H1 (cell line): ENCODE measurements at regions not wholly inside any gene's neighbourhood (a gene's known extent, or its start where the extent isn't known, plus 50 kb on each side); places are given as distances from the start of the nearest gene placed in this dataset.

Experiments
- CTCF ChIA-PET: fragments of 300-600 bp; sonication (Branson Sonifier 250); formaldehyde crosslinking; loops from one replicate; lab custom pipeline; 2021; ENCODE audit not compliant: partially characterized antibody; lab: Charles Lee
- POLR2A ChIA-PET: fragments of 300-600 bp; sonication (Branson Sonifier 250); formaldehyde crosslinking; loops from one replicate; lab custom pipeline; 2021; ENCODE audit warnings: inconsistent platforms; ENCODE audit not compliant: partially characterized antibody; lab: Charles Lee
- DNase-seq, 2 experiments: peaks; one replicate each; pipeline versions ENCODE4 v3.0.0 to v3.0.0-alpha.2; 2010 to 2022; ENCODE audit warnings: low spot score in 2 of 2, low read depth in 1 of 2, mixed read lengths in 1 of 2
- FAIRE-seq: peaks from 2 replicates; lab custom pipeline; 2011; peaks lifted over from hg19 to GRCh38; lab: Jason Lieb, UNC
- H2AFZ ChIP-seq: 2 replicates; pipeline ENCODE4 v1.8.1; 2012; ENCODE audit warnings: low read length, inconsistent platforms
- H2AK5ac ChIP-seq: 2 replicates; pipeline ENCODE4 v1.6.1; 2013; ENCODE audit warnings: low read depth, low read length
- H2BK120ac ChIP-seq: replicated peaks from 2 replicates; pipeline ENCODE3; 2013; ENCODE audit warnings: low read depth, low read length, inconsistent platforms
- H2BK12ac ChIP-seq: 2 replicates; pipeline ENCODE4 v1.6.1; 2013; ENCODE audit warnings: low read depth, low read length
- H2BK15ac ChIP-seq: 2 replicates; pipeline ENCODE4 v1.6.1; 2013; ENCODE audit warnings: low read length
- H2BK20ac ChIP-seq: 2 replicates; pipeline ENCODE4 v1.6.1; 2013; ENCODE audit warnings: low read length
- H2BK5ac ChIP-seq: 2 replicates; pipeline ENCODE4 v1.6.1; 2013; ENCODE audit warnings: low read depth, low read length
- H3K14ac ChIP-seq: 2 replicates; pipeline ENCODE4 v1.6.1; 2013; ENCODE audit warnings: inconsistent platforms; ENCODE audit not compliant: insufficient read length
- H3K18ac ChIP-seq: 2 replicates; pipeline ENCODE4 v1.6.1; 2013; ENCODE audit warnings: low read length; ENCODE audit errors: extremely low read depth
- H3K23ac ChIP-seq: 2 replicates; pipeline ENCODE4 v1.6.1; 2013; ENCODE audit warnings: inconsistent platforms; ENCODE audit not compliant: insufficient read length
- H3K23me2 ChIP-seq: 2 replicates; pipeline ENCODE4 v1.6.1; 2013; ENCODE audit warnings: low read depth, low read length
- H3K27ac ChIP-seq: 2 replicates; pipeline ENCODE4 v1.6.1; 2011; ENCODE audit warnings: low read depth, low read length, inconsistent platforms
- H3K27me3 ChIP-seq, 4 experiments: replicated peaks in 1 of 4; 1 replicate in 1 of 4; 2 replicates in 3 of 4; pipeline versions ENCODE4 v1.6.1 to v1.8.1; 2011 to 2013; ENCODE audit warnings: low read length in 3 of 4, mild to moderate bottlenecking in 3 of 4, inconsistent platforms in 2 of 4, mixed read lengths in 2 of 4, moderate library complexity in 1 of 4; ENCODE audit not compliant: control insufficient read depth in 3 of 4, insufficient read depth in 3 of 4; ENCODE audit errors: extremely low read depth in 1 of 4
- H3K36me3 ChIP-seq, 4 experiments: 2 replicates each; pipeline versions ENCODE4 v1.6.1 to v1.8.1; 2011 to 2013; ENCODE audit warnings: mild to moderate bottlenecking in 4 of 4, low read length in 3 of 4, moderate library complexity in 2 of 4, control low read depth in 1 of 4, inconsistent platforms in 1 of 4; ENCODE audit not compliant: insufficient read depth in 4 of 4, control insufficient read depth in 2 of 4
- H3K4ac ChIP-seq: replicated peaks from 2 replicates; pipeline ENCODE3; 2013; ENCODE audit warnings: low read length, low read depth, mixed read lengths, inconsistent platforms; ENCODE audit not compliant: insufficient read length
- H3K4me1 ChIP-seq, 4 experiments: replicated peaks in 1 of 4; 1 replicate in 1 of 4; 2 replicates in 3 of 4; pipeline versions ENCODE4 v1.6.1 to v1.8.1; 2011 to 2013; ENCODE audit warnings: low read length in 3 of 4, inconsistent platforms in 2 of 4, mixed read lengths in 1 of 4; ENCODE audit not compliant: insufficient read depth in 4 of 4, control insufficient read depth in 3 of 4
- H3K4me2 ChIP-seq, 2 experiments: 2 replicates each; pipeline versions ENCODE4 v1.6.1 to v1.8.1; 2011 to 2013; ENCODE audit warnings: low read depth in 2 of 2, low read length in 2 of 2, control low read depth in 1 of 2, inconsistent platforms in 1 of 2, mild to moderate bottlenecking in 1 of 2; ENCODE audit not compliant: insufficient read depth in 1 of 2
- H3K4me3 ChIP-seq, 4 experiments: fragments of 200-600, 300-600 bp in 1 of 4; sonication (generic), shearing (Covaris generic), sonication (Bioruptor Twin) in 1 of 4; 2 replicates each; pipeline versions ENCODE4 v1.5.1 to v1.8.1; 2011 to 2016; ENCODE audit warnings: low read length in 4 of 4, low read depth in 3 of 4, control low read depth in 2 of 4, inconsistent platforms in 2 of 4, mild to moderate bottlenecking in 2 of 4, mixed read lengths in 1 of 4, moderate library complexity in 1 of 4; ENCODE audit not compliant: insufficient read depth in 2 of 4; ENCODE audit errors: extremely low read depth in 1 of 4
- H3K56ac ChIP-seq: replicated peaks from 2 replicates; pipeline ENCODE3; 2013; ENCODE audit warnings: low read depth, mild to moderate bottlenecking, mixed read lengths, low read length, inconsistent platforms; ENCODE audit not compliant: insufficient read length
- H3K79me1 ChIP-seq: 2 replicates; pipeline ENCODE4 v1.6.1; 2013; ENCODE audit warnings: low read depth, low read length, control low read depth
- H3K79me2 ChIP-seq, 2 experiments: 2 replicates each; pipeline versions ENCODE4 v1.6.1 to v1.8.1; 2012 to 2013; ENCODE audit warnings: low read length in 2 of 2, mild to moderate bottlenecking in 2 of 2, inconsistent platforms in 1 of 2; ENCODE audit not compliant: insufficient read depth in 2 of 2, control insufficient read depth in 1 of 2
- H3K9ac ChIP-seq, 4 experiments: replicated peaks in 1 of 4; 1 replicate in 1 of 4; 2 replicates in 3 of 4; pipeline versions ENCODE4 v1.6.1 to v1.8.1; 2011 to 2013; ENCODE audit warnings: low read depth in 3 of 4, low read length in 3 of 4, control low read depth in 2 of 4, mild to moderate bottlenecking in 2 of 4, moderate library complexity in 2 of 4, inconsistent platforms in 1 of 4; ENCODE audit errors: extremely low read depth in 1 of 4
- H3K9me3 ChIP-seq, 2 experiments: 2 replicates each; pipeline versions ENCODE4 v1.6.1 to v1.8.1; 2012 to 2013; ENCODE audit warnings: mild to moderate bottlenecking in 2 of 2, moderate library complexity in 2 of 2, control low read depth in 1 of 2, inconsistent platforms in 1 of 2, low read depth in 1 of 2, low read length in 1 of 2, mixed read lengths in 1 of 2; ENCODE audit not compliant: insufficient read depth in 2 of 2
- H4K20me1 ChIP-seq, 2 experiments: replicated peaks in 1 of 2; 2 replicates each; pipeline versions ENCODE3 to v1.8.1; 2011 to 2013; ENCODE audit warnings: inconsistent platforms in 2 of 2, low read length in 2 of 2, mild to moderate bottlenecking in 1 of 2; ENCODE audit not compliant: insufficient read depth in 2 of 2, control insufficient read depth in 1 of 2
- H4K5ac ChIP-seq: 2 replicates; pipeline ENCODE4 v1.6.1; 2013; ENCODE audit warnings: low read length, low read depth, mixed read lengths, inconsistent platforms; ENCODE audit not compliant: insufficient read length
- H4K8ac ChIP-seq: 2 replicates; pipeline ENCODE4 v1.8.0; 2013; ENCODE audit warnings: mild to moderate bottlenecking, moderate library complexity, low read length, inconsistent platforms; ENCODE audit not compliant: insufficient read depth; ENCODE audit errors: extremely low read depth
- H4K91ac ChIP-seq: replicated peaks from 2 replicates; pipeline ENCODE3; 2013; ENCODE audit warnings: low read length, mixed read lengths, inconsistent platforms; ENCODE audit not compliant: insufficient read length
- CBX8 ChIP-seq: fragments of 300-800, 300-1000 bp; sonication (generic); IDR thresholded peaks from 2 replicates; pipeline ENCODE4 v1.7.1; 2016; ENCODE audit warnings: low read depth, low read length, borderline replicate concordance
- EP300 ChIP-seq, 2 experiments: IDR thresholded peaks; 1 replicate in 1 of 2; 2 replicates in 1 of 2; pipeline ENCODE4 v1.6.1; 2011 to 2012; ENCODE audit warnings: low read depth in 2 of 2, low read length in 2 of 2, mild to moderate bottlenecking in 2 of 2, borderline replicate concordance in 1 of 2, inconsistent platforms in 1 of 2, moderate library complexity in 1 of 2
- JUND ChIP-seq: IDR thresholded peaks from 2 replicates; pipeline ENCODE4 v1.6.1; 2011; ENCODE audit warnings: mild to moderate bottlenecking, improper control_type of control experiment, low read length
- RXRA ChIP-seq: IDR thresholded peaks from 2 replicates; pipeline ENCODE4 v1.6.1; 2011; ENCODE audit warnings: low read depth, mild to moderate bottlenecking, low read length, moderate library complexity; ENCODE audit not compliant: insufficient read depth
- SIRT6 ChIP-seq: IDR thresholded peaks from one replicate; pipeline ENCODE4 v1.7.1; 2012; ENCODE audit warnings: low read length, inconsistent platforms
- TAF1 ChIP-seq: IDR thresholded peaks from 2 replicates; pipeline ENCODE4 v1.6.1; 2011; ENCODE audit warnings: mild to moderate bottlenecking, low read depth, low read length
- WGBS, 2 experiments: shearing (Covaris generic) in 1 of 2; methylation state at CpG; one replicate each; pipeline versions ENCODE4 v1.1.6 to v1.1.7; 2013 to 2015; ENCODE audit warnings: low lambda C conversion rate in 2 of 2, mixed read lengths in 2 of 2, inconsistent platforms in 1 of 2, low coverage in 1 of 2, missing lambda C conversion rate in 1 of 2; ENCODE audit not compliant: insufficient replicate concordance in 2 of 2, insufficient coverage in 1 of 2, insufficient read length in 1 of 2; ENCODE audit errors: extremely low coverage in 1 of 2, missing lambda C conversion rate in 1 of 2; 5-methylcytosine and 5-hydroxymethylcytosine counted together
- TF ChIP-seq, protein P1 (sequence below): IDR thresholded peaks from 2 replicates; pipeline ENCODE4 v1.6.1; 2012; ENCODE audit warnings: low read length, inconsistent platforms

DNA sequence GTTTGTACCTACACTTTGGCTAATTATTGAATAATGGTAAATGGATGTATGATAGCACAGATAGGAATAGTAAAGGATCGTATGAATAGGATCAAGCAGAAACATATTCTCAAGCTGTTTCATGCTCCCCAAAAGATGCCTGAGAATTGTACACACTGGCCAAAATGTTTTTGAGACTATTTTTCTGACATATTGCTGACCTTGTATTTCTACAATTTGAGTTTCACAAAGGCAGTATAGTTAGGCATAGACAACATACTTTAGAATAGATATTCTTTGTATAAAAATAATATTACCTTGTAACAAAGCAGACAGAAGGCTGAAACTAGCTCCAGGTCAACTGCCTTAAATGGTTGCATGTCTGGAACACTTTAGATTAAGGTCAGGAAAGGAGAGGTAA, 598.4 kb downstream of the COL12A1 start:
- Histone ChIP-seq H2BK15ac (no peak overlapping the region), H2BK120ac (no peak overlapping the region)
- CTCF ChIA-PET: interaction anchor here (0.9 to 1.6 kb wide), 2 partner anchors 32 to 602 kb away, joined by 4 to 5 read pairs; no protein-coding TSS in a partner anchor
- no peak for TF ChIP-seq SIRT6
- TF ChIP-seq TAF1: no peak
- no peak for TF ChIP-seq RXRA
- no peak for TF ChIP-seq JUND
- no peak for TF ChIP-seq EP300 (IDR thresholded peaks at IDR 0.05; ENCODE audit: borderline replicate concordance in 1 of 2, low read depth in 2 of 2, low read length in 2 of 2)
- TF ChIP-seq, protein P1, sequence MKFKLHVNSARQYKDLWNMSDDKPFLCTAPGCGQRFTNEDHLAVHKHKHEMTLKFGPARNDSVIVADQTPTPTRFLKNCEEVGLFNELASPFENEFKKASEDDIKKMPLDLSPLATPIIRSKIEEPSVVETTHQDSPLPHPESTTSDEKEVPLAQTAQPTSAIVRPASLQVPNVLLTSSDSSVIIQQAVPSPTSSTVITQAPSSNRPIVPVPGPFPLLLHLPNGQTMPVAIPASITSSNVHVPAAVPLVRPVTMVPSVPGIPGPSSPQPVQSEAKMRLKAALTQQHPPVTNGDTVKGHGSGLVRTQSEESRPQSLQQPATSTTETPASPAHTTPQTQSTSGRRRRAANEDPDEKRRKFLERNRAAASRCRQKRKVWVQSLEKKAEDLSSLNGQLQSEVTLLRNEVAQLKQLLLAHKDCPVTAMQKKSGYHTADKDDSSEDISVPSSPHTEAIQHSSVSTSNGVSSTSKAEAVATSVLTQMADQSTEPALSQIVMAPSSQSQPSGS: no peak
- TF ChIP-seq CBX8: no peak

More for the DNA sequence above, 598.4 kb downstream of the COL12A1 start:
- Histone ChIP-seq H3K14ac (no peak overlapping the region), H3K27ac (no peak overlapping the region), H4K91ac (no peak overlapping the region), H2AFZ (no peak overlapping the region), H3K4ac (no peak overlapping the region), H3K23ac (no peak overlapping the region), H3K79me1 (no peaks in the 10 kb centered on the region), H3K4me1 (no peaks in the 10 kb centered on the region), H3K9me3 (no peaks in the 10 kb centered on the region), H3K27me3 (no peaks in the 10 kb centered on the region), H4K20me1 (no peaks in the 10 kb centered on the region), H4K8ac (no peak overlapping the region), H3K36me3 (no peaks in the 10 kb centered on the region), H2BK5ac (no peak overlapping the region), H2AK5ac (no peak overlapping the region), H2BK12ac (no peak overlapping the region), H3K23me2 (no peaks in the 10 kb centered on the region), H2BK20ac (no peak overlapping the region), H3K56ac (no peak overlapping the region), H3K9ac (no peak overlapping the region), H3K4me2 (no peak overlapping the region), H3K79me2 (no peaks in the 10 kb centered on the region), H3K18ac (no peak overlapping the region), H4K5ac (no peak overlapping the region), H3K4me3 (no peak overlapping the region)
- FAIRE-seq: no peak
- DNase-seq: no peak
- POLR2A ChIA-PET: no interaction called here
- 91% methylated on average over 1 of the region's 1 CpG; no CpG with 5 or more reads in 1 of the 2 experiments for WGBS, 2 experiments
